Central memory CD8-positive, alpha-beta T cell (primary cell): ENCODE measurements at regions not wholly inside any gene's neighbourhood (a gene's known extent, or its start where the extent isn't known, plus 50 kb on each side); places are given as distances from the start of the nearest gene placed in this dataset.
"Not testable (repeated sequence)": the region's sequence is repeated elsewhere in the genome, so short reads cannot be mapped to it uniquely, and the experiment has no call there.

Source experiments
- ATAC-seq: fragments of 150-1000 bp; cut with Tn5 transposase; replicated peaks from 2 replicates; pipeline ENCODE4 v1.10.0; 2022; ENCODE audit warnings: mild to moderate bottlenecking, moderate FRiP score, moderate number of reproducible peaks; ENCODE audit not compliant: poor library complexity, severe bottlenecking; ENCODE audit errors: extremely low read depth
- DNase-seq, 2 donors: peaks; one replicate each; pipeline ENCODE4 v3.0.0; 2021; ENCODE audit warnings: low spot score in 2 of 2
- H3K27ac Mint-ChIP-seq: one replicate; pipeline ENCODE4 v1.8.0; 2022; ENCODE audit warnings: low read depth, mild to moderate bottlenecking, moderate library complexity, mixed read lengths
- H3K27me3 Mint-ChIP-seq: one replicate; pipeline ENCODE4 v1.8.0; 2022; ENCODE audit warnings: mixed read lengths
- H3K36me3 Mint-ChIP-seq: one replicate; pipeline ENCODE4 v1.8.0; 2022; ENCODE audit warnings: mild to moderate bottlenecking, moderate library complexity, mixed read lengths; ENCODE audit not compliant: insufficient read depth
- H3K4me1 Mint-ChIP-seq: one replicate; pipeline ENCODE4 v1.8.0; 2022; ENCODE audit warnings: mixed read lengths
- H3K4me3 Mint-ChIP-seq: one replicate; pipeline ENCODE4 v1.8.0; 2022; ENCODE audit warnings: mild to moderate bottlenecking, moderate library complexity, mixed read lengths
- H3K9me3 Mint-ChIP-seq: one replicate; pipeline ENCODE4 v1.8.0; 2022; ENCODE audit warnings: mixed read lengths

DNA sequence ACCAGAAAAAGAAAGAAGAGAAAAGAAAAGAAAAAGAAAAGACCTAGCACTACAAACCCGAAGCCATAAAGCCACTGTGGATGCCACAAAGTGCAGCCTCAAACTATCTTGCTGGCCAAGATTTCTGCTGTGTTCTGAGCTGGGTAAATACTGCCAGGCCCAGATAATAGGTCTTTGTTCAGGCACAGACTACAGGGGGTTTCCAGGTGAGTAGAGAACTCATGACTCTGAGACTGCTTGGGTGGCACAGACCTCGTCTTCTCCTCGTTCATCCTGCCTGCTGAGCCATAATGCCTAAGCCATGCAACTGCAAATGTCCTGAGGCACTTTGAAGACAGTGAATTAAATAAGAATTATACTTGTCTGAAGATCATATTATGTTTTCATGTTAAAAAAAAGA, 651.8 kb downstream of the LMO4 start:
- no peak for ATAC-seq
- no peaks in the 10 kb centered on the region for H3K9me3 Mint-ChIP-seq
- no peak overlapping the region for H3K27ac Mint-ChIP-seq
- peaks cover 21% of the 10 kb centered on the region for H3K27me3 Mint-ChIP-seq
- H3K4me1 Mint-ChIP-seq: no peaks in the 10 kb centered on the region
- no peak overlapping the region for H3K4me3 Mint-ChIP-seq
- no peaks in the 10 kb centered on the region for H3K36me3 Mint-ChIP-seq
- DNase-seq: no peak

DNA sequence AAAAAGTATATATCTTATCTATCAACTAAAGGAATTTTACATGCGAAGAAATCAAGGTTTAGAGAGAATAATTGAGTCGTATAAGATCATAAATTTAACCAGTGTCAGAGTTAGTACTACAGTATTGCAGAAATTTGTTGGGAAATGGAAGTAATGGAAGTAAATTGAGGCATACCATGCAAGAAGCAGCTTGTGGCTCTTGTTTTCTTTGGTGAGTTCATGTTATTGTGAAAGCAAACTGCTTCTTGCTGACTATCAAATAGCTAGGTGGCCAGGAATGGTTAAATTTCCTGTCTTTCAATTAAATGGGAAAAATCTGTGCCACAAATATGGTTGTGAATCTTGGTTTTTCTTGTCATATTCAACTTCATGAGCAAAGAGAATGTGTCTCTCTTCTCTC, 652.7 kb downstream of the LMO4 start:
- DNase-seq: no peak
- peaks cover 30% of the 10 kb centered on the region for H3K27me3 Mint-ChIP-seq
- no peak for ATAC-seq
- no peaks in the 10 kb centered on the region for H3K4me1 Mint-ChIP-seq
- no peaks in the 10 kb centered on the region for H3K36me3 Mint-ChIP-seq
- H3K4me3 Mint-ChIP-seq: no peak overlapping the region
- H3K27ac Mint-ChIP-seq: no peak overlapping the region
- H3K9me3 Mint-ChIP-seq: no peaks in the 10 kb centered on the region

GRCh38 chr1:87981810-87982209, 653.1 kb downstream of the LMO4 start:
- H3K4me1 Mint-ChIP-seq: no peaks in the 10 kb centered on the region
- H3K27me3 Mint-ChIP-seq: peaks cover 30% of the 10 kb centered on the region
- no peak overlapping the region for H3K27ac Mint-ChIP-seq
- DNase-seq: no peak
- H3K4me3 Mint-ChIP-seq: no peak overlapping the region
- H3K36me3 Mint-ChIP-seq: no peaks in the 10 kb centered on the region
- no peaks in the 10 kb centered on the region for H3K9me3 Mint-ChIP-seq
- no peak for ATAC-seq

DNA sequence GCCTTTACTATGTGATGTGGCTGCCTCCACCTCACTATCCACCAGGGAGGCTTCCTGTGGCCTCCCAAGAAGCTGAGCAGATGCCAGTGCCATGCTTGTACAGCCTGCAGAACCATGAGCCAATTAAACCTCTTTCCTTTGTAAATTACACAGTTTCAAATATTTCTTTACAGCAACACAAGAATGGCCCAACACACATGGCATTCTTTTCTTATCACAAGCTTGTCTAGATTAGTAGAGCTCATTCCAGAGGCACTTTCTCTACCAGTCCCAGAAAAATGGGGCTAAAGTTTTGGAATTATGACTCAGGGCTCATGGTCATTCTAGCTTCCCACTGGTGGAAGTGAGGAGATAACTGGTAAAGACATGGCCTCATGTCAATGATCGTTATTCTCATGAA, 655.2 kb downstream of the LMO4 start:
- Mint-ChIP-seq H3K4me1 (no peaks in the 10 kb centered on the region), H3K4me3 (no peak overlapping the region), H3K36me3 (no peaks in the 10 kb centered on the region), H3K27me3 (peaks cover 30% of the 10 kb centered on the region), H3K27ac (no peak overlapping the region), H3K9me3 (no peaks in the 10 kb centered on the region)
- ATAC-seq: no peak
- DNase-seq: no peak

DNA sequence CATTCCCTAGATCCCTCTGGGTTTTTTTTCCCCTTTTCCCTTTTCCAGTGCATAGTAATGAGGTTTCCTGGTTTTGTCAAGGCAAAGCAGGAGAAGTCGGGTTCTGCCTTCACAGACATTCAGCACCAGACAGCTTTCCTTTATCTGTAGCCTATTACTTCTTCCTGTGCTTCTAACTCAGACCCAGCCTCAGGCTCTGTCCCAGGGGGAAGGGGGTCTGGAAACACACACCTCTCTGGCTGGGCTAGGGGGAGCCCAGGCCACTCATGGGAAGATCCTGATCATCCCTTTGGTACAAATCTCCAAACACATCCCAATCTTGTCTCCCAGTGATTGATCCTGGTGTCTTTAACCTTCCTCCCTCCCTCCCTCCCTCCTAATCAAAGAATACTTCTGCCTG, 656.4 kb downstream of the LMO4 start:
- Mint-ChIP-seq H3K4me1 (no peaks in the 10 kb centered on the region), H3K4me3 (no peak overlapping the region), H3K27ac (no peak overlapping the region), H3K27me3 (peaks cover 30% of the 10 kb centered on the region), H3K36me3 (no peaks in the 10 kb centered on the region), H3K9me3 (no peaks in the 10 kb centered on the region)
- ATAC-seq (no peak), DNase-seq (no peak)

- Mint-ChIP-seq H3K36me3 (no peaks in the 10 kb centered on the region), H3K27me3 (peaks cover 30% of the 10 kb centered on the region), H3K9me3 (no peaks in the 10 kb centered on the region), H3K4me1 (no peaks in the 10 kb centered on the region), H3K4me3 (no peak overlapping the region), H3K27ac (no peak overlapping the region)
- DNase-seq (no peak), ATAC-seq (no peak)
These were observed 657.6 kb downstream of the LMO4 start for GRCh38 chr1:87986130-87986866.

DNA sequence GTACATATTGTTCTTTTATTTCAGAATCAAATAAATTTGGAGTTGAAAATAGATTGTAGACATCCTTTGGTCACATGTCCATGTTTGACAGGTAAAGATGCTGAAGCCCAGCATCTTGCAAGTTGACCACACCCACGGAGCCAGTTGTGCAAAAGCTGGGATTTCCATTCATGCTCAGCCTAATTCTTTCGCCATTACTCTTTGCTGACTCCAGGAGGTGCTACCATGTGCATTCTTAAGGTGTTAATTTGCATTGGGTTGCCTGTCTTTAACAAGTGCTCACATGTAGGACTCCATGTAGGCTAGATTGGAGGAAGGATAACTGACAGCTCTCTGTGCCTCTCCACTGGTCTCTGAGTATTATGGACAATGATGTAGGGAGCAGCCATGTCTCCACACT, 660.7 kb downstream of the LMO4 start:
- Mint-ChIP-seq H3K36me3 (no peaks in the 10 kb centered on the region), H3K4me1 (no peaks in the 10 kb centered on the region), H3K4me3 (no peak overlapping the region), H3K27me3 (peaks cover 11% of the 10 kb centered on the region), H3K27ac (no peak overlapping the region), H3K9me3 (no peaks in the 10 kb centered on the region)
- DNase-seq (no peak), ATAC-seq (no peak)

DNA sequence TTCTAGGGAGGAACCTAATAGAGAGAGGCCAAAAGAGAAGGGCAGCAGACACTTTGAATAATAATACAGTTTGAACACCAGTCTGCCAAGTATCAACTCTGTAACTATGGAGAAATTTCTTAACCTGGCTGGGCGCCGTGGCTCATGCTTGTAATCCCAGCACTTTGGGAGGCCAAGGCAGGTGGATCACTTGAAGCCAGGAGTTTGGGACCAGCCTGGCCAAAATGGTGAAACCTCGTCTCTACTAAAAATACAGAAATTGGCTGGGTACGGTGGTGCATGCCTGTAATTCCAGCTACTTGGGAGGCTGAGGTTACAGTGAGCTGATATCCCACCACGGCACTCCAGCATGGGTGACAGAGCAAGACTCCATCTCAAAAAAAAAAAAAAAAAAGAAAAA, 663.9 kb downstream of the LMO4 start:
- H3K4me3 Mint-ChIP-seq, H3K27me3 Mint-ChIP-seq, H3K36me3 Mint-ChIP-seq, DNase-seq, ATAC-seq, H3K4me1 Mint-ChIP-seq, H3K27ac Mint-ChIP-seq, H3K9me3 Mint-ChIP-seq: not testable (repeated sequence)

- no peaks in the 10 kb centered on the region for H3K36me3 Mint-ChIP-seq
- no peaks in the 10 kb centered on the region for H3K27me3 Mint-ChIP-seq
- ATAC-seq (no peak), DNase-seq (no peak)
- no peaks in the 10 kb centered on the region for H3K4me1 Mint-ChIP-seq
- H3K27ac Mint-ChIP-seq: no peak overlapping the region
- no peak overlapping the region for H3K4me3 Mint-ChIP-seq
- H3K9me3 Mint-ChIP-seq: no peaks in the 10 kb centered on the region
These were observed 664.4 kb downstream of the LMO4 start for GRCh38 chr1:87993051-87993450.

GRCh38 chr1:87999852-88000251, 671.2 kb downstream of the LMO4 start:
- H3K27me3 Mint-ChIP-seq: peaks cover 14% of the 10 kb centered on the region
- H3K4me1 Mint-ChIP-seq: no peaks in the 10 kb centered on the region
- no peak overlapping the region for H3K4me3 Mint-ChIP-seq
- DNase-seq (no peak), ATAC-seq (no peak)
- H3K36me3 Mint-ChIP-seq: no peaks in the 10 kb centered on the region
- H3K27ac Mint-ChIP-seq: no peak overlapping the region
- H3K9me3 Mint-ChIP-seq: no peaks in the 10 kb centered on the region

DNA sequence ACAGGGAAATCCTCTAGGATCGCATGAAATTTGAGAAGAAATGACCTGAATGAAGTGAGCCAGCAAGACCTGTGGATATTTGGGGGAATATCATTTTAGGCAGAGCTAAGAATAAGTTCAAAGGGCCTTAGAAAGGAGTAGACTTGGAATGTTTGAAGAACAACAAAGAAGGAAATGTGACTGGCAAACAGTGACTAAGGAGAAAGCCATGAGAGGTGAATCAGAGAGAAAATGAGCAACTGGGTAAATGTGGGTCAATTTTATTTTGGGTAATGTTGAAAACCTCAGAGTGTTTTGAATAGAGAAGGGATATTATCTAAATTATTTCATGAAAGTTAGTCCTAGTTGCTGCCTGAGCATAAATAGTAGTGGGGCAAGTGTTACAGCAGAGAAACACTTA, 672.8 kb downstream of the LMO4 start:
- H3K4me1 Mint-ChIP-seq: no peaks in the 10 kb centered on the region
- no peaks in the 10 kb centered on the region for H3K36me3 Mint-ChIP-seq
- H3K27ac Mint-ChIP-seq: no peak overlapping the region
- DNase-seq (no peak), ATAC-seq (no peak)
- H3K9me3 Mint-ChIP-seq: no peaks in the 10 kb centered on the region
- peaks cover 14% of the 10 kb centered on the region for H3K27me3 Mint-ChIP-seq
- H3K4me3 Mint-ChIP-seq: no peak overlapping the region

DNA sequence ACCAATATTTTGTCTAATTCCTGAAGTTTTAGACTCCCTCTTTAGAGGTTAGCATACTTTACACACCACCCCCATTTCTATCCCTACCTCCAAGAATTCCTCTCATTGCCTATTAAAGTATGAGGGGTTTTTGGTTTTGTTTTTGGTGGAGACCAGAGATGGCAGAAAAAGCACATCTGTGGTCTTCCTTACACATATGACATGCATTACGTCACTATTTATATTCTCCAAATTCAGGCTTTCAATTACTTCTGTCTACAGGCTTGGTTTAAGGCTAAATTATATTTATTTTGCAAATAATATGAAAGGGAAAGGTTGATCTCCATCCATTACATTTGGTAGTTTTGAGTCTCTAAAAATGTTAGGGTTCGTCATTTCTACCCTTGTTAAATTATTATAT, 674.6 kb downstream of the LMO4 start:
- H3K27ac Mint-ChIP-seq: no peak overlapping the region
- no peak overlapping the region for H3K4me3 Mint-ChIP-seq
- no peaks in the 10 kb centered on the region for H3K36me3 Mint-ChIP-seq
- no peak for DNase-seq
- H3K9me3 Mint-ChIP-seq: no peaks in the 10 kb centered on the region
- H3K27me3 Mint-ChIP-seq: peaks cover 14% of the 10 kb centered on the region
- no peaks in the 10 kb centered on the region for H3K4me1 Mint-ChIP-seq
- no peak for ATAC-seq

- Mint-ChIP-seq H3K27ac (no peak overlapping the region), H3K36me3 (no peaks in the 10 kb centered on the region), H3K9me3 (no peaks in the 10 kb centered on the region), H3K27me3 (peaks cover 15% of the 10 kb centered on the region), H3K4me3 (no peak overlapping the region), H3K4me1 (no peaks in the 10 kb centered on the region)
- no peak for DNase-seq
- no peak for ATAC-seq
These were observed 674.2 kb upstream of the PKN2 start for GRCh38 chr1:88009916-88010315.

GRCh38 chr1:88013485-88013884, 670.6 kb upstream of the PKN2 start:
- no peaks in the 10 kb centered on the region for H3K9me3 Mint-ChIP-seq
- no peak overlapping the region for H3K27ac Mint-ChIP-seq
- H3K4me3 Mint-ChIP-seq: no peak overlapping the region
- ATAC-seq (no peak), DNase-seq (no peak)
- peaks cover 15% of the 10 kb centered on the region for H3K27me3 Mint-ChIP-seq
- H3K36me3 Mint-ChIP-seq: no peaks in the 10 kb centered on the region
- H3K4me1 Mint-ChIP-seq: no peaks in the 10 kb centered on the region
